ENCODE measurements at regions not wholly inside any gene's neighbourhood (a gene's known extent, or its start where the extent isn't known, plus 50 kb on each side); places are given as distances from the start of the nearest gene placed in this dataset.

DNA sequence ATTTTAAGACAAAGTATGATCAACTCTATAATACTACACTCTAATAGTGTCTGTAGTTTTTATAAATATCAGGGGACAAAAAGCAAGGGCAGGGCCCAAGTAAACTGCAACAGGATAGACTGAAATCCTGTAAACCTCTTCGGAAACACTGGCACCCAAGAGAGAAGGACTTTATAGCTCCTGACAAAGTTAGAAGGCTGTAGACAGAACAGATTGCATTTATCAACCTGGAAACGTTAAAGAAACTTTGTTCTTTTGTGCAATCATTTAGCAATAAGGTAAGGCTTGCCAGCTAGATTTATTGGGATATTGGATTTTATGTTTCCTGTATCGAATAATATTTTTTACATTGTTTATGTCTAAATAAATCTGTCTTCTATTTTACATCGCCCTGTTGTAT, 91.8 kb upstream of the MAN2A1 start:
- TF ChIP-seq, protein P1, sequence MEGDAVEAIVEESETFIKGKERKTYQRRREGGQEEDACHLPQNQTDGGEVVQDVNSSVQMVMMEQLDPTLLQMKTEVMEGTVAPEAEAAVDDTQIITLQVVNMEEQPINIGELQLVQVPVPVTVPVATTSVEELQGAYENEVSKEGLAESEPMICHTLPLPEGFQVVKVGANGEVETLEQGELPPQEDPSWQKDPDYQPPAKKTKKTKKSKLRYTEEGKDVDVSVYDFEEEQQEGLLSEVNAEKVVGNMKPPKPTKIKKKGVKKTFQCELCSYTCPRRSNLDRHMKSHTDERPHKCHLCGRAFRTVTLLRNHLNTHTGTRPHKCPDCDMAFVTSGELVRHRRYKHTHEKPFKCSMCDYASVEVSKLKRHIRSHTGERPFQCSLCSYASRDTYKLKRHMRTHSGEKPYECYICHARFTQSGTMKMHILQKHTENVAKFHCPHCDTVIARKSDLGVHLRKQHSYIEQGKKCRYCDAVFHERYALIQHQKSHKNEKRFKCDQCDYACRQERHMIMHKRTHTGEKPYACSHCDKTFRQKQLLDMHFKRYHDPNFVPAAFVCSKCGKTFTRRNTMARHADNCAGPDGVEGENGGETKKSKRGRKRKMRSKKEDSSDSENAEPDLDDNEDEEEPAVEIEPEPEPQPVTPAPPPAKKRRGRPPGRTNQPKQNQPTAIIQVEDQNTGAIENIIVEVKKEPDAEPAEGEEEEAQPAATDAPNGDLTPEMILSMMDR (IDR thresholded peaks at IDR 0.05; ENCODE audit: insufficient read depth, low read depth, low read length, missing control alignments), result no peak
- H3K4me3 ChIP-seq (ENCODE audit: low read length), result no peak overlapping the region

DNA sequence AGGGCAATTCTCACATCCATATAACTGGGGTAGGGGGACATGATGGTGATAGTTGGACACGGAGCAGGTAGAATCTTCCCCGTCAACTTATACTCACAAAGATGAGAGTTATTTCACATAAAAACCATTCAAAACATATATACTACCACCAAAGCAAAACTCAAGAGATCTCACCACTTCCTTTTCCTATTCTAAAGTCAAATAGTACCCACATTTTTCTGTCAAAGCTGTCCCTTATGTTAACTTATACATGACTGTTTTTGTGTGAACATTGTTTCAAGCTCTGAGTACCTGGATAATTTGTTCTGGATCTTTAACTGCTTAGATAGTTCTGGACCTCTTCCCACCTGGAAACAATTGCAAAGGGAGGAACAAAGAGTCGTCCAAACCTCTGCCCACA, 95.5 kb upstream of the MAN2A1 start:
- no peak overlapping the region for H3K4me3 ChIP-seq (ENCODE audit: low read length)
- DNase-seq (ENCODE audit: low read depth), result no peak
- TF ChIP-seq, protein P1 (IDR thresholded peaks at IDR 0.05; ENCODE audit: insufficient read depth, low read depth, low read length, missing control alignments), result no peak

More for the DNA sequence above, 91.8 kb upstream of the MAN2A1 start:
- DNase-seq (ENCODE audit: low read depth), result no peak

DNA sequence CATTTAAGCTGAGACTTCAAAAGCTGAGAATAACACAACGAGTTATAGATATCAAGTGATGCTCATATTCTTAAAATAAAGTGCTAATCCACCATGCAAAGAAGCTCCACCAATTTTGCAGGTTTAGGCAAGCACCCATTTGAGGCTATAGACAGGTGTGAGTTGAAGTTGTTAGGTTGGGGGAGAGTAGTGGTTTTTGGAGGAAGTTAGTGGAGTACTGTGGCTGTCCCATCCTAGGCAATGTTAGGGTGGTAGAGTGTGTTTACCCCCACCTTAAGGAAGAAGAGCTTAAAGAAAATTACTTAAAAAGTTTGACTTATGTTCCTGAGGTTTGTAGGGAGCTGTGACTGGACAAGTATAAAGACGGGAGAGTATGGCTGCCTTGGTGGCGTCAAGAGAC, 98.9 kb upstream of the MAN2A1 start:
- TF ChIP-seq, protein P1 (IDR thresholded peaks at IDR 0.05; ENCODE audit: insufficient read depth, low read depth, low read length, missing control alignments), result no peak

DNA sequence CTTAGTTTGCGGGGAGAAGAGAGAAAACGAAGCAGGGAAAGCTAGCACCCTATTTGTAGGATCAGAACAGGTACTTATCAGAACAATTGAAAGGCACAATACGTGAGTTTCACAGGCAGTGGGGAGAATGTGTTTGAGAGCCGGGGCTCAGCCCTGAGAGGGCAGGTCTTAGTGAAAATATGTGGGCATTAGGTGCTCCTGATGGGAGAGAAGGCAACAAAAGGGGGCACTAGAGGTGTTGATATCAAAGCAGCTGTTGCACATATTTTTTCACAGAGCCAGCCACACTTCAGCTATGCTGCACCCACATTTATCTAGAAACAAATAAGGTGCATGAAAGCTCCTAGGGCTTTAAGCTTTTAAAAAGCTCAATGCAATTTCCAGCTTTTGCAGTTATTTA, 99.7 kb upstream of the MAN2A1 start:
- TF ChIP-seq, protein P1 (IDR thresholded peaks at IDR 0.05; ENCODE audit: insufficient read depth, low read depth, low read length, missing control alignments), result no peak
- DNase-seq (ENCODE audit: low read depth), result peak; percentile 33
- H3K4me3 ChIP-seq (ENCODE audit: low read length), result no peak overlapping the region

More for the DNA sequence above, 98.9 kb upstream of the MAN2A1 start:
- no peak overlapping the region for H3K4me3 ChIP-seq (ENCODE audit: low read length)
- no peak for DNase-seq (ENCODE audit: low read depth)

DNA sequence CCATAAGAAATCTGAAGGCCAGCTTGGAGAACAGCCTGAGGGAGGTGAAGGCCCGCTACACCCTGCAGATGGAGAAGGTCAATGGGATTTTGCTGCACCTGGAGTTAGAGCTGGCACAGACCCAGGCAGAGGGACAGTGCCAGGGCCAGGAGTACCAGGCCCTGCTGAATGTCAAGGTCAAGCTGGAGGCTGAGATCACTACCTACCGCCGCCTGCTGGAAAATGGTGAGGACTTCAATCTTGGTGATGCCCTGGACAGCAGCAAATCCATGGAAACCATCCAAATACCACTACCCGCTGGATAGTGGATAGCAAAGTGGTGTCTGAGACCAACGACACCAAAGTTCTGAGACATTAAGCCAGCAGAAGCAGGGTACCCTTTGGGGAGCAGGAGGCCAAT, 100.5 kb upstream of the MAN2A1 start:
- no peak for DNase-seq (ENCODE audit: low read depth)
- H3K4me3 ChIP-seq (ENCODE audit: low read length), result no peak overlapping the region
- TF ChIP-seq, protein P1 (IDR thresholded peaks at IDR 0.05; ENCODE audit: insufficient read depth, low read depth, low read length, missing control alignments), result no peak

DNA sequence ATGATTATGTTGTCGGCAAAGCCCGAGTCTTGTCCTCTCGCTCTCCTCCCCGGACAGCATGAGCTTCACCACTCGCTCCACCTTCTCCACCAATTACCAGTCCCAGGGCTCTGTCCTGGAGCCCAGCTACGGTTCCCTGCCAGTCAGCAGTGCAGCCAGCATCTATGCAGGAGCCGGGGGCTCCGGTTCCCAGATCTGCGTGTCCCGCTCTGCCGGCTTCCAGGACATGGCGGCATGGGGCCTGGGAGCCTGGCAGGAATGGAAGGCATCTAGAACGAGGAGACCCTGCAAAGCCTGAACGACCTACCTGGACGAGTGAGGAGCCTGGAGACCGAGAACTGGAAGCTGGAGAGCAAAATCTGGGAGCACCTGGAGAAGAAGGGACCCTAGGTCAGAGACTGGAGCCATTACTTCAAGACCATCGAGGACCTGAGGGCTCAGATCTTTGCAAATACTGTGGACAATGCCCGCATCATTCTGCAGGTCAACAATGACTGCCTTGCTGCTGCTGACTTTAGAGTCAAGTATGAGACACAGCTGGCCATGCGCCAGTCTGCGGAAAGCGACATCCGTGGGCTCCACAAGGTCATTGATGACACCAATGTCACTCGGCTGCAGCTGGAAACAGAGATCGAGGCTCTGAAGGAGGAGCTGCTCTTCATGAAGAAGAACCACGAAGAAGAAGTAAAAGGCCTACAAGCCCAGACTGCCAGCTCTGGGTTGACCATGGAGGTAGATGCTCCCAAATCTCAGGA, 101.3 kb upstream of the MAN2A1 start:
- H3K4me3 ChIP-seq (ENCODE audit: low read length), result no peak overlapping the region
- no peak for DNase-seq (ENCODE audit: low read depth)
- TF ChIP-seq, protein P1 (IDR thresholded peaks at IDR 0.05; ENCODE audit: insufficient read depth, low read depth, low read length, missing control alignments), result no peak

Data from epithelial cell of esophagus (primary cell).